HEK293T (cell line): ENCODE measurements at regions not wholly inside any gene's neighbourhood (a gene's known extent, or its start where the extent isn't known, plus 50 kb on each side); places are given as distances from the start of the nearest gene placed in this dataset.
A peak's percentile ranks its signal among the peaks of the same experiment; 100 is the strongest.

Experiments used
- CTCF ChIA-PET: fragments of 350-600 bp; formaldehyde crosslinking; extraction: SDS; loops from one replicate; lab custom pipeline; 2021; ENCODE audit warnings: antibody characterized with exemption, inconsistent platforms; lab: Yijun Ruan, JAX
- POLR2A ChIA-PET: fragments of 350-600 bp; formaldehyde crosslinking; extraction: SDS; loops from one replicate; lab custom pipeline; 2020; ENCODE audit warnings: antibody characterized with exemption, inconsistent platforms; lab: Yijun Ruan, JAX
- DNase-seq: peaks from one replicate; pipeline ENCODE4 v3.0.0; 2012; ENCODE audit warnings: mixed read lengths; ENCODE audit errors: extremely low spot score
- ARNT ChIP-seq: fragments of 450-650 bp; IDR thresholded peaks from 2 replicates; pipeline ENCODE4 v1.6.1; 2017; ENCODE audit warnings: mild to moderate bottlenecking
- BHLHE40 ChIP-seq: fragments of 450-650 bp; IDR thresholded peaks from 2 replicates; pipeline ENCODE4 v1.6.1; 2016; ENCODE audit warnings: mild to moderate bottlenecking, moderate library complexity, borderline replicate concordance
- CTBP1 ChIP-seq: fragments of 450-650 bp; IDR thresholded peaks from 2 replicates; pipeline ENCODE4 v1.6.1; 2016; ENCODE audit warnings: borderline replicate concordance
- ELF4 ChIP-seq: fragments of 450-650 bp; IDR thresholded peaks from 2 replicates; pipeline ENCODE4 v1.6.1; 2017; ENCODE audit warnings: antibody characterized with exemption
- FOXA1 ChIP-seq: fragments of 450-650 bp; IDR thresholded peaks from 2 replicates; pipeline ENCODE4 v1.6.1; 2016; ENCODE audit warnings: mild to moderate bottlenecking
- FOXK2 ChIP-seq: fragments of 450-650 bp; IDR thresholded peaks from 2 replicates; pipeline ENCODE4 v1.6.1; 2016; ENCODE audit warnings: mild to moderate bottlenecking
- FOXM1 ChIP-seq: fragments of 450-650 bp; IDR thresholded peaks from 2 replicates; pipeline ENCODE4 v1.6.1; 2017; ENCODE audit warnings: mild to moderate bottlenecking, borderline replicate concordance
- HDGF ChIP-seq: fragments of 450-650 bp; IDR thresholded peaks from 2 replicates; pipeline ENCODE4 v1.6.1; 2017; ENCODE audit warnings: antibody characterized with exemption, borderline replicate concordance
- L3MBTL2 ChIP-seq: fragments of 450-650 bp; conservative IDR thresholded peaks from 2 replicates; pipeline ENCODE4 v1.6.1; 2016; ENCODE audit warnings: mild to moderate bottlenecking
- LEF1 ChIP-seq: fragments of 450-650 bp; IDR thresholded peaks from 2 replicates; pipeline ENCODE4 v1.6.1; 2017; ENCODE audit warnings: mild to moderate bottlenecking, borderline replicate concordance
- NFRKB ChIP-seq: fragments of 450-650 bp; IDR thresholded peaks from 2 replicates; pipeline ENCODE4 v1.6.1; 2016; ENCODE audit warnings: mild to moderate bottlenecking, moderate library complexity
- SP1 ChIP-seq: fragments of 450-650 bp; IDR thresholded peaks from 2 replicates; pipeline ENCODE4 v1.6.1; 2017
- SUZ12 ChIP-seq: fragments of 450-650 bp; IDR thresholded peaks from 2 replicates; pipeline ENCODE4 v1.6.1; 2016; ENCODE audit warnings: mild to moderate bottlenecking
- TARDBP ChIP-seq: fragments of 450-650 bp; IDR thresholded peaks from 2 replicates; pipeline ENCODE4 v1.6.1; 2016
- ZNF384 ChIP-seq: fragments of 450-650 bp; IDR thresholded peaks from 2 replicates; pipeline ENCODE4 v1.6.1; 2016
- TF ChIP-seq, protein P1 (sequence below): fragments of 450-650 bp; IDR thresholded peaks from 2 replicates; pipeline ENCODE4 v1.6.1; 2016

DNA sequence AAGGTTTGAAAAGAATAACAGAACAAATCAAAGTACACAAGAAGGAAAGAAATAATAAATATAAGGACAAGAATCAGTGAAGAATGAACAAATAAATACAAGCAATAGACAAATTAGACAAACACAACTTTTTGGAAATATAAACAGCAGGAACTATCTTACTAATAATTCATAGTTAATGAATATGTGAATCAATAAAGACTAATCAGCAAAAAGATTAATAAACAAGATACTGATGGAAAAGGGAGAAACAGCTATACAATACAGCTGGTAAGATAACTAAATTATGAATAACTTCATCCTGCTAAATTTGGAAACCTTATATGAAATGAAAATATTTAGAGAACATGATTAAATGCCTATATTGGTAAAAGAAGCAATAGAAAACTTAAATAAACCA lies 193.6 kb upstream of the SPRED2 start:
- no peak for DNase-seq
- POLR2A ChIA-PET, result no interaction called here
- TF ChIP-seq SP1 (no peak), BHLHE40 (no peak), SUZ12 (no peak), ELF4 (no peak), CTBP1 (no peak), ARNT (no peak), ZNF384 (no peak), HDGF (no peak)
- TF ChIP-seq, protein P1, sequence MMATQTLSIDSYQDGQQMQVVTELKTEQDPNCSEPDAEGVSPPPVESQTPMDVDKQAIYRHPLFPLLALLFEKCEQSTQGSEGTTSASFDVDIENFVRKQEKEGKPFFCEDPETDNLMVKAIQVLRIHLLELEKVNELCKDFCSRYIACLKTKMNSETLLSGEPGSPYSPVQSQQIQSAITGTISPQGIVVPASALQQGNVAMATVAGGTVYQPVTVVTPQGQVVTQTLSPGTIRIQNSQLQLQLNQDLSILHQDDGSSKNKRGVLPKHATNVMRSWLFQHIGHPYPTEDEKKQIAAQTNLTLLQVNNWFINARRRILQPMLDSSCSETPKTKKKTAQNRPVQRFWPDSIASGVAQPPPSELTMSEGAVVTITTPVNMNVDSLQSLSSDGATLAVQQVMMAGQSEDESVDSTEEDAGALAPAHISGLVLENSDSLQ, result no peak
- CTCF ChIA-PET, result interaction anchor here (0.6 kb wide), 1 partner anchor 59 kb away, joined by 3 read pairs; no protein-coding TSS in a partner anchor

DNA sequence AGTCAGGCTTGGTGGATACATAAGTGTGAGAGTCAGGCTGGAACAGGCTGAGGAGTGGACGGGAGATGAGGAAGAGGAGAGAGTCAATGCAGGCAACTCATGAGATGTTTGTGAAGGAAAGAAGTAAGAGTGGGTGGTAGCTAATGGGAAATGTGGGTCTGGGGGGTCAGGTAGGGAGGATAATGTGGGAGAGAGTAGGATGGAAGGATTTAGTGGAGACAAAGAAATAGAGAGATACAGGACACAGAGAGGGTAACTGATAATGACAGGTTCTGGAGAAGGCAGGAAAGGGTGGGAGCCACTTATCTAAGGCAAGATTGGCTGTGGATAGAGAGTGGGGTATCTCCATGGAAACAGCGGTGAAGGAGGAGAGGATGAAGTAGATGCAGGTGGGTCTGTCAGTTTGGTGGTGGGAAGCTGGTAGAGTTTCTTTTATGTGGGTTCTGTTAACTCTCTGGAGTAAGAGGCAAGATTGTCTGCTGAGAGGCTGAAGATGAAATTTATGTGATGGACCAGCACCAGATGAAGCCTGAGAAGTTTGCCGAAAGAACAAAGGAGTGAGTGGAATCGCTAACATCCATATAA lies 190.6 kb upstream of the SPRED2 start:
- DNase-seq, result no peak
- no peak for TF ChIP-seq FOXA1
- no peak for TF ChIP-seq SP1
- TF ChIP-seq, protein P1, result no peak
- no peak for TF ChIP-seq CTBP1
- TF ChIP-seq HDGF, result no peak
- TF ChIP-seq ZNF384, result no peak
- no peak for TF ChIP-seq FOXK2
- no peak for TF ChIP-seq ELF4
- TF ChIP-seq TARDBP, result no peak
- no peak for TF ChIP-seq LEF1
- no peak for TF ChIP-seq NFRKB
- no peak for TF ChIP-seq SUZ12
- no peak for TF ChIP-seq L3MBTL2
- no peak for TF ChIP-seq FOXM1
- TF ChIP-seq ARNT, result no peak
- TF ChIP-seq BHLHE40, result no peak
- ChIA-PET CTCF (no interaction called here), POLR2A (no interaction called here)

DNA sequence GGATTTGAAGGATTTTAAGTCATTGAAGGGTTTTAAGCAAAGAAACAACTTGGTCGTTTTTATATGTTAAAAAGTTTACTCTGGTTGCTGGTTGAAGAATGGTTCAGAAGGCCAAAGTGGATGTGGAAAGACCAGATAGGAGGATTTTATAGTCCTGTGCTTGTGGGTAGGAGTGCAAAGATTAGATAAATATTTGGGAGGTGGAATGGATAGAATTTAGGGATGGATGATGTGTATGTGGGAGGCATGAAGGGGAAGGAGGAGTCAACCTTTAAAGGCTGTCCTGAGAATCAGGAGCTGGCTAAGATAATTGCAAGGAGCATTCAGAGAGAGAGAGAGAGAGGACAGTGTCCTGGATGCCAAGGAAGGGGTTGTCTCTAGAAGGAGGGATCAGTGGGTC lies 190.1 kb upstream of the SPRED2 start:
- DNase-seq, result no peak
- ChIA-PET CTCF (no interaction called here), POLR2A (no interaction called here)
- TF ChIP-seq ZNF384, result no peak
- TF ChIP-seq FOXM1, result no peak
- TF ChIP-seq CTBP1, result no peak
- TF ChIP-seq, protein P1, result no peak
- TF ChIP-seq LEF1, result no peak
- TF ChIP-seq NFRKB, result no peak

DNA sequence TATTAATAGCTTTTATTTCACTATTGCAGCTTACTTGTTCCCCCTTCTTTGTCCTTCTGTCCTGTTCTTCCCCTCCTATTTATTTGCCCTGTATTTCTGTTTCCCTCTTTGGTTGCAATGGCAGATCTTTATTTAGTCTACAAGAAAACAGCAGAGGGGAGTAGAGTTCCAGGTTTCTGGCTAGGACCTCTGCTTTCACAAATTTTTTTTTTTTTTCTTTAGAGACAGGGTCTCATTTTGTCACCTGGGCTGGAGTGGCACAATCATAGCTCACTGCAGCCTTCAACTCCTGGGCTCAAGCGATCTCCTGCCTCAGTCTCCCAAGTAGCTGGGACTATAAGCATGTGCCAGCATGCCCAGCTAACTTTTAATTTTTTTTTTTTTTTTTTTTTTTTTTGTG lies 188.1 kb upstream of the SPRED2 start:
- TF ChIP-seq ELF4 (no peak), ZNF384 (peak; percentile 83), HDGF (no peak), NFRKB (no peak), BHLHE40 (no peak), LEF1 (no peak), SP1 (no peak)
- TF ChIP-seq, protein P1, result no peak
- ChIA-PET POLR2A (no interaction called here), CTCF (interaction anchor here (0.6 kb wide), 4 partner anchors 9 to 959 kb away, joined by 3 to 11 read pairs (median 4); no protein-coding TSS in a partner anchor)
- DNase-seq, result no peak

DNA sequence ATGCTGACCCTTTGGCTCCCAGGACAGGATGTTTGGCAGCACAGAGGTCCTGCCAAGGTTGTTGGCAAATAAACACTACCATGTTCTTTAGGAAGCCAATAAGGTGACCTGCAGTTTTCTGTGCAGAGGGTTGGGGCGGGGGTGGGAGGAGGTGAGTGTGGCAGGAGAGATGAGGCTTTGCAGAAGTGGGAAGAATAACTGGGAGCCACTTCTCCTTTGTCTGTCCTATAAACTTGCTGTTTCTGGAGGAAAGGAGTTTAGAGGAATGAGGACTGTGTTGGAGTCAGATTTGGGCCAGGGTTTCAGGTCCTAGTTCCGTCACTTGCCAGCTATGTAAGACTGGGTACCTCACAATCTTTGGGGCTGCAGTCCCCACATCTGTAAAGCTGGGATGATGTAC lies 187.6 kb upstream of the SPRED2 start:
- no peak for DNase-seq
- TF ChIP-seq NFRKB (no peak), FOXK2 (no peak), TARDBP (no peak), CTBP1 (no peak), ARNT (no peak), SUZ12 (no peak), LEF1 (no peak), FOXM1 (no peak), L3MBTL2 (no peak), FOXA1 (no peak), BHLHE40 (no peak), SP1 (no peak), ELF4 (no peak), ZNF384 (no peak), HDGF (no peak)
- TF ChIP-seq, protein P1, result no peak
- CTCF ChIA-PET, result interaction anchor here (0.6 kb wide), 4 partner anchors 9 to 959 kb away, joined by 3 to 11 read pairs (median 4); no protein-coding TSS in a partner anchor
- POLR2A ChIA-PET, result no interaction called here

DNA sequence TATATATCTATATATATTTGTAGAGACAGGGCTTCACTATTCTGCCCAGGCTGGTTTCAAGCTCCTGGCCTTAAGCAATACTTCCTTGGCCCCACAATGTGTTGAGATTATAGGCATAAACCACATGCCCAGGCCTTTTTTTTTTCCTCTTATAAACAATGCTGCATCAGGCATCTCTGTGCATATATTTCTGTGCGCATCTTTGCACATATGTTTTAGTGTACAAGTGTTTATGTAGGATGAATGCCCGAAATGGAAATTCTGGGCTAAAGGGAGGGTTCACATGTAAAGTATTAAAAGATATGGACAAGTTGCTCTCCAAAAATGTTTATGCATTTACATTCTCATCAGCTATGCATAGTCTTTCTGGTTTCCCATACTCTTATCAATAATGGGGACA lies 183.2 kb upstream of the SPRED2 start:
- TF ChIP-seq ZNF384, result no peak
- TF ChIP-seq FOXM1, result no peak
- TF ChIP-seq SP1, result no peak
- no peak for TF ChIP-seq FOXK2
- TF ChIP-seq TARDBP, result no peak
- no peak for TF ChIP-seq L3MBTL2
- TF ChIP-seq NFRKB, result no peak
- no peak for TF ChIP-seq HDGF
- no peak for TF ChIP-seq ARNT
- TF ChIP-seq, protein P1, result no peak
- TF ChIP-seq CTBP1, result no peak
- no peak for TF ChIP-seq ELF4
- no peak for TF ChIP-seq LEF1
- TF ChIP-seq BHLHE40, result no peak
- no peak for TF ChIP-seq FOXA1
- no peak for TF ChIP-seq SUZ12
- no peak for DNase-seq
- CTCF ChIA-PET, result no interaction called here
- POLR2A ChIA-PET, result no interaction called here
